ENCODE measurements at regions not wholly inside any gene's neighbourhood (a gene's known extent, or its start where the extent isn't known, plus 50 kb on each side); places are given as distances from the start of the nearest gene placed in this dataset.

DNA sequence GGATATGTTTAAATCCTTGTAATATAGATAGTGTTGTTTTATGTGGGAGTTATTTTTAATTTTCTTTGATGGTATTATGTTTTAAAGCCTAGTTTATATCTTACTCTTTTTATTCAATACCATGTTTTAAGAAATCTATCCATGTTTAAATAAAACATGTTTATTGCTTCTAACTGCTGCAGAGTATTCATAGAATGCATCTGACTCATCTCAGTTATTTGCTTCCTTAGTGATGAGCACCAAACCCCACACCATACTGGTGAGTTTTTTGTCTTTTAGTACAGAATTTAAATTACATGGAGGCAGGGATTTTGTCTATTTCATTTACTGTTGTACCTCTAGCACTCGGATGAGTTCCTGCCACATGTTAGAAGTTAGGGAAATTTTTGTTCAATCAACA lies 209.2 kb downstream of the NSUN3 start:
- in situ Hi-C loops (cut with HindIII; ENCODE audit: low sequenced_read_pairs) = no loop called here
- TF ChIP-seq, protein P1, sequence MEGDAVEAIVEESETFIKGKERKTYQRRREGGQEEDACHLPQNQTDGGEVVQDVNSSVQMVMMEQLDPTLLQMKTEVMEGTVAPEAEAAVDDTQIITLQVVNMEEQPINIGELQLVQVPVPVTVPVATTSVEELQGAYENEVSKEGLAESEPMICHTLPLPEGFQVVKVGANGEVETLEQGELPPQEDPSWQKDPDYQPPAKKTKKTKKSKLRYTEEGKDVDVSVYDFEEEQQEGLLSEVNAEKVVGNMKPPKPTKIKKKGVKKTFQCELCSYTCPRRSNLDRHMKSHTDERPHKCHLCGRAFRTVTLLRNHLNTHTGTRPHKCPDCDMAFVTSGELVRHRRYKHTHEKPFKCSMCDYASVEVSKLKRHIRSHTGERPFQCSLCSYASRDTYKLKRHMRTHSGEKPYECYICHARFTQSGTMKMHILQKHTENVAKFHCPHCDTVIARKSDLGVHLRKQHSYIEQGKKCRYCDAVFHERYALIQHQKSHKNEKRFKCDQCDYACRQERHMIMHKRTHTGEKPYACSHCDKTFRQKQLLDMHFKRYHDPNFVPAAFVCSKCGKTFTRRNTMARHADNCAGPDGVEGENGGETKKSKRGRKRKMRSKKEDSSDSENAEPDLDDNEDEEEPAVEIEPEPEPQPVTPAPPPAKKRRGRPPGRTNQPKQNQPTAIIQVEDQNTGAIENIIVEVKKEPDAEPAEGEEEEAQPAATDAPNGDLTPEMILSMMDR (IDR thresholded peaks at IDR 0.05; ENCODE audit: low read depth, low read length, missing control alignments) = no peak
- DNase-seq (ENCODE audit: low read depth) = no peak
- no peak overlapping the region for H3K4me3 ChIP-seq (ENCODE audit: low read depth, low read length)

DNA sequence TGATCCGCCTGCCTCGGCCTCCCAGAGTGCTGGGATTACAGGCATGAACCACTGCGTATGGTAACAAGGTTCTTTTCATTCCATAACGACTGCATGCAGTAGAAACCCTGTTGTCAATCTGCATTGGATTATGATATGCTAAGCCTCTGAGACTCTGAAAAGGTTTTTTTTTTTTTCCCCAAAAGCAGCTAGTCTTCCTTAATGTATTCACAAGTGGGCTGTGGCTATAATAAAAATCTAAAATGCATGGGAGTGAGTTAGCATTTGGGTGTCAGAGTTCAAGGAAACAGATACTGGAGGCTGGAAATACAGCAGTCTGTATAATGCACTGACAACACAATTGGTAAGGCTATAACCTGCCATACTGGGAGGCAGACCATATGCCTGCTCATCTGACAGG lies 218.1 kb downstream of the NSUN3 start:
- no peak overlapping the region for H3K4me3 ChIP-seq (ENCODE audit: low read depth, low read length)
- in situ Hi-C loops (cut with HindIII; ENCODE audit: low sequenced_read_pairs) = no loop called here
- DNase-seq (ENCODE audit: low read depth) = no peak
- TF ChIP-seq, protein P1 (IDR thresholded peaks at IDR 0.05; ENCODE audit: low read depth, low read length, missing control alignments) = no peak

DNA sequence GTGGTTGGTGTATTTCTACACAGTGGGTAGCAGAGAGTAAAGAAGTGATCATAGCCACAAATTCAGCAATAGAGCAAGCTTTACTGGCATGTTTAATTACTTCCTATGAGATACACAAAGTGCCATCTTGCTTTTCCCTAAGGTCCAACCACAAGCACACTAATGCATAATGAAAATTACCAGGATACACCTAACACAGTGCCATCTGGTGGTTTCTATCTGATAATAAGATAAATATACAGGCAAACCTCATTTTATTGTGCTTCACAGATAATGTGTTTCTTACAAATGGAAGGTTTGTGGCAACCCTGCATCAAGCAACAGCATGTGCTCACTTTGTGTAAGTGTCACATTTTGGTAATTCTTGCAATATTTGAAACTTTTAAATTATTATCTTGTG lies 223.0 kb downstream of the NSUN3 start:
- TF ChIP-seq, protein P1 (IDR thresholded peaks at IDR 0.05; ENCODE audit: low read depth, low read length, missing control alignments) = peak; percentile 20
- no peak for DNase-seq (ENCODE audit: low read depth)
- H3K4me3 ChIP-seq (ENCODE audit: low read depth, low read length) = no peak overlapping the region
- in situ Hi-C loops (cut with HindIII; ENCODE audit: low sequenced_read_pairs) = no loop called here

DNA sequence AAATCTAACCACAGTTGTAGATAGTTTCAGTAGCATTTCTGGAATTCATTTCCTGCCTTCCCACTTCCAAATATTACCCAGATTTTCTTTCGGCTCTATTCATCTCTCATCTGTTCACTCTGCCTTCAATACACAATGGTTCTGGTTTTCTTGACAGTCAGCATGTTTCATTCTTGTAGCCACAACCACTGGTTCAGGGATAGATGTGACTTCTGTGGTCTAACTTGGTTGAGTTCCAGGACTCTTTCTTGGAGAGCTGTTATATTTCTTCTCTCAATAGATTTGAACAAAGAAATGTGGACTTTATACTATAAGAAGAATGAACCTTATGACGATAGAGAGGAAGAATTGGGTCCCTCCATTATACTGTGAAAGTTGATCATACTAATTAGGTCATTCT lies 228.8 kb downstream of the NSUN3 start:
- DNase-seq (ENCODE audit: low read depth) = peak; percentile 68
- H3K4me3 ChIP-seq (ENCODE audit: low read depth, low read length) = no peak overlapping the region
- in situ Hi-C loops (cut with HindIII; ENCODE audit: low sequenced_read_pairs) = no loop called here
- TF ChIP-seq, protein P1 (IDR thresholded peaks at IDR 0.05; ENCODE audit: low read depth, low read length, missing control alignments) = no peak

DNA sequence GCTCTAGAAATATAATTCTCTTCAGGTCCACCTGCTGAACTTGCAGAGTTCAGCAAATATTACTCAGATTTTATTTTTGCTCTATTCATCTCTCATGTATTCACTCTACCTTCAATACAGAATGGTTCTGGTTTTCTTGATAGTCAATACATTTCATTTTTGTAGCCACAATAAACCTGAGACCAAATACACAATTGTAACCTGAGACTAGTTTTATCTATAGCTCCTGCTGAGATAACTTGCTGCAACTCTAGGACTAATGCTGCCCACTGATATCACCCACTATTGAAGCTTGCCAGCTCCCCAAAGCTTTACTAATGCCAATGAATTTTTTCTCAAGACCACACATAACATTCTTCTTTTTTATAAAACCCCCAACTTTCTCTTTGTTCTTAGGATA lies 229.3 kb downstream of the NSUN3 start:
- no peak overlapping the region for H3K4me3 ChIP-seq (ENCODE audit: low read depth, low read length)
- TF ChIP-seq, protein P1 (IDR thresholded peaks at IDR 0.05; ENCODE audit: low read depth, low read length, missing control alignments) = no peak
- in situ Hi-C loops (cut with HindIII; ENCODE audit: low sequenced_read_pairs) = no loop called here
- no peak for DNase-seq (ENCODE audit: low read depth)

DNA sequence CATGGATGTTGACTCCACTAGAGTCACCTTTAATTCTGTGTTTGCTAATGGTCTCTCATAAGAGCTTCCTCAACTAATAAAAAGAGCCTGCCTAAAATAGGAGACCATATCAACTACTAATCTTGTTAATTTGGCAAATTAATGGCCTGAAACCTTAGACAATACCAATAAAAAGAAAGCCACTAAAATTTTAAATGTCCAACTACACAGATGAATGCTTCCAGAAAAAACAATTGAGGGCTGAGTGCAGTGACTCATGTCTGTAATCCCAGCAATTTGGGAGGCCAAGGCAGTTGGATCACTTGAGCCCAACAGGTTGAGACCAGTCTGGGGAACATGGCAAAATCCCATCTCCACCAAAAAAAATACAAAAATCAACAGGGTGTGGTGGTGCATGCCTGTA lies 230.9 kb downstream of the NSUN3 start:
- no peak for DNase-seq (ENCODE audit: low read depth)
- H3K4me3 ChIP-seq (ENCODE audit: low read depth, low read length) = no peak overlapping the region
- in situ Hi-C loops (cut with HindIII; ENCODE audit: low sequenced_read_pairs) = no loop called here
- TF ChIP-seq, protein P1 (IDR thresholded peaks at IDR 0.05; ENCODE audit: low read depth, low read length, missing control alignments) = no peak

DNA sequence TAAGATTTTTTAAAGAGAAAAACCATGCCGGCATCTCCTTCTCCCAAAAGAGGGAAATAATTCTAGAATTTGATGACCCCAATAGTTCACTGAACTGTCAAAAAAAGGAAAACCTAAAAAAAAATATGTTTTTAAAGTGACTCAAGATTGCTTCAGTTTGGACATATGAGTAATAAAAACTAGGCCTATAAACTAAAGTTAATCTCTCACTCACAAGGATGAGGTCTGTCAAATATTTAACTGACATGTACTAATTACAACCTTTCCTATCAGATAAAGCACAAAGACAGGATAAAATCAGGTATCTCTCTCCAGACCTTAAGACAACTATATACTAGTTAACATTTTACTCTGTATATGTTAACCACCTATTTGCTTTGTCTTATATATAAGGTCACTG lies 231.9 kb downstream of the NSUN3 start:
- H3K4me3 ChIP-seq (ENCODE audit: low read depth, low read length) = no peak overlapping the region
- in situ Hi-C loops (cut with HindIII; ENCODE audit: low sequenced_read_pairs) = no loop called here
- TF ChIP-seq, protein P1 (IDR thresholded peaks at IDR 0.05; ENCODE audit: low read depth, low read length, missing control alignments) = no peak
- DNase-seq (ENCODE audit: low read depth) = no peak

Measured in astrocyte of the cerebellum (primary cell).